Stimulated activated CD4-positive, alpha-beta T cell treated with anti-CD3 and anti-CD28 coated beads, Interleukin-12 subunit alpha, Interleukin-12 subunit beta, amount 100 ng/mL, for 4 hours (primary cell): ENCODE measurements at regions not wholly inside any gene's neighbourhood (a gene's known extent, or its start where the extent isn't known, plus 50 kb on each side); places are given as distances from the start of the nearest gene placed in this dataset.
"Not testable (repeated sequence)": the region's sequence is repeated elsewhere in the genome, so short reads cannot be mapped to it uniquely, and the experiment has no call there.

ENCODE experiments used
- DNase-seq: peaks from one replicate; pipeline ENCODE4 v3.0.0-alpha.2; 2020

- no peak for DNase-seq
These were observed 97.7 kb downstream of the ING1 start for GRCh38 chr13:110811008-110811720.

- no peak for DNase-seq
These were observed 98.2 kb downstream of the ING1 start for GRCh38 chr13:110811771-110812120.

GRCh38 chr13:110812121-110812868, 98.8 kb downstream of the ING1 start:
- no peak for DNase-seq

GRCh38 chr13:110812869-110813645, 99.6 kb downstream of the ING1 start:
- no peak for DNase-seq

GRCh38 chr13:110813646-110814624, 100.4 kb downstream of the ING1 start:
- DNase-seq: no peak

GRCh38 chr13:110815471-110816204, 99.2 kb downstream of the ANKRD10 start:
- DNase-seq: no peak

- DNase-seq: no peak
These were observed 98.4 kb downstream of the ANKRD10 start for GRCh38 chr13:110816500-110816899.

- DNase-seq: no peak
These were observed 97.7 kb downstream of the ANKRD10 start for GRCh38 chr13:110817143-110817542.

GRCh38 chr13:110818747-110819146, 96.1 kb downstream of the ANKRD10 start:
- DNase-seq: no peak

- DNase-seq: peak; percentile 72
These were observed 95.5 kb downstream of the ANKRD10 start for GRCh38 chr13:110819203-110820014.

GRCh38 chr13:110820322-110820721, 94.5 kb downstream of the ANKRD10 start:
- DNase-seq: no peak

- DNase-seq: not testable (repeated sequence)
These were observed 92.8 kb downstream of the ANKRD10 start for GRCh38 chr13:110821837-110822668.

GRCh38 chr13:110822669-110822945, 92.3 kb downstream of the ANKRD10 start:
- no peak for DNase-seq

GRCh38 chr13:110824702-110825300, 90.1 kb downstream of the ANKRD10 start:
- DNase-seq: no peak

GRCh38 chr13:110825516-110825915, 89.4 kb downstream of the ANKRD10 start:
- no peak for DNase-seq

GRCh38 chr13:110826101-110826500, 88.8 kb downstream of the ANKRD10 start:
- no peak for DNase-seq

GRCh38 chr13:110826861-110827672, 87.8 kb downstream of the ANKRD10 start:
- no peak for DNase-seq
